Liver (tissue), 8 donors: ENCODE measurements at regions not wholly inside any gene's neighbourhood (a gene's known extent, or its start where the extent isn't known, plus 50 kb on each side); places are given as distances from the start of the nearest gene placed in this dataset.
"Not testable (repeated sequence)": the region's sequence is repeated elsewhere in the genome, so short reads cannot be mapped to it uniquely, and the experiment has no call there.

ENCODE experiments used
- DNase-seq: peaks from one replicate; pipeline ENCODE4 v3.0.0-alpha.2; 2017; ENCODE audit warnings: low spot score
- H3K27ac ChIP-seq, 2 donors: one replicate each; pipeline ENCODE4 v1.7.0; 2013; ENCODE audit warnings: inconsistent platforms in 2 of 2, low read length in 2 of 2, control low read depth in 1 of 2, low read depth in 1 of 2, mild to moderate bottlenecking in 1 of 2
- H3K27me3 ChIP-seq, 4 donors: one replicate each; pipeline versions ENCODE4 v1.6.1 to v1.7.0; 2013; ENCODE audit warnings: low read length in 3 of 4, inconsistent platforms in 1 of 4, mild to moderate bottlenecking in 1 of 4, moderate library complexity in 1 of 4; ENCODE audit not compliant: control insufficient read depth in 4 of 4, insufficient read depth in 4 of 4
- H3K36me3 ChIP-seq, 4 donors: one replicate each; pipeline versions ENCODE4 v1.6.1 to v1.7.0; 2013; ENCODE audit warnings: low read length in 3 of 4, mild to moderate bottlenecking in 3 of 4, low read depth in 1 of 4, moderate library complexity in 1 of 4; ENCODE audit not compliant: control insufficient read depth in 4 of 4, insufficient read depth in 3 of 4
- H3K4me1 ChIP-seq, 4 donors: one replicate each; pipeline versions ENCODE4 v1.6.1 to v1.7.0; 2013; ENCODE audit warnings: low read length in 3 of 4, mild to moderate bottlenecking in 3 of 4, moderate library complexity in 1 of 4; ENCODE audit not compliant: control insufficient read depth in 4 of 4, insufficient read depth in 4 of 4
- H3K4me3 ChIP-seq, 3 donors: one replicate each; pipeline versions ENCODE4 v1.6.1 to v1.7.0; 2013; ENCODE audit warnings: low read length in 3 of 3, control low read depth in 1 of 3, low read depth in 1 of 3, mild to moderate bottlenecking in 1 of 3
- H3K9ac ChIP-seq, 2 donors: one replicate each; pipeline ENCODE4 v1.7.0; 2013; ENCODE audit warnings: low read length in 2 of 2, mild to moderate bottlenecking in 2 of 2, moderate library complexity in 2 of 2, control low read depth in 1 of 2, low read depth in 1 of 2
- H3K9me3 ChIP-seq, 4 donors: one replicate each; pipeline versions ENCODE4 v1.6.1 to v1.7.0; 2013; ENCODE audit warnings: low read length in 3 of 4; ENCODE audit not compliant: control insufficient read depth in 4 of 4
- FOXA1 ChIP-seq: IDR thresholded peaks from 2 replicates; pipeline ENCODE4 v1.6.1; 2016; ENCODE audit warnings: antibody characterized with exemption
- JUND ChIP-seq, 2 donors: IDR thresholded peaks; 2 replicates each; pipeline ENCODE4 v1.6.1; 2016; ENCODE audit warnings: antibody characterized with exemption in 2 of 2
- RAD21 ChIP-seq, 2 donors: IDR thresholded peaks; 2 replicates each; pipeline ENCODE4 v1.6.1; 2016; ENCODE audit warnings: antibody characterized with exemption in 2 of 2, mild to moderate bottlenecking in 2 of 2
- TAF1 ChIP-seq: conservative IDR thresholded peaks from 2 replicates; pipeline ENCODE4 v1.6.1; 2016; ENCODE audit warnings: antibody characterized with exemption, mild to moderate bottlenecking
- YY1 ChIP-seq: IDR thresholded peaks from 2 replicates; pipeline ENCODE4 v1.6.1; 2016; ENCODE audit warnings: antibody characterized with exemption, mild to moderate bottlenecking
- WGBS: extraction: QIAGEN DNeasy Blood & Tissue Kit; methylation state at CpG from one replicate; pipeline ENCODE4 v1.1.7; 2013; 5-methylcytosine and 5-hydroxymethylcytosine counted together
- TF ChIP-seq, protein P1 (sequence below): IDR thresholded peaks from 2 replicates; pipeline ENCODE4 v1.6.1; 2016; ENCODE audit warnings: antibody characterized with exemption
- TF ChIP-seq, protein P2 (sequence below): fragments of 150-350 bp; IDR thresholded peaks from 2 replicates; pipeline ENCODE4 v1.5.1; 2017; ENCODE audit warnings: improper control_type of control experiment, low read depth, low read length; ENCODE audit not compliant: missing input control
- donor health status: healthy.
- donor health status: healthy.
- donor health status: healthy.
- donor health status: healthy.
- donor health status: healthy.

DNA sequence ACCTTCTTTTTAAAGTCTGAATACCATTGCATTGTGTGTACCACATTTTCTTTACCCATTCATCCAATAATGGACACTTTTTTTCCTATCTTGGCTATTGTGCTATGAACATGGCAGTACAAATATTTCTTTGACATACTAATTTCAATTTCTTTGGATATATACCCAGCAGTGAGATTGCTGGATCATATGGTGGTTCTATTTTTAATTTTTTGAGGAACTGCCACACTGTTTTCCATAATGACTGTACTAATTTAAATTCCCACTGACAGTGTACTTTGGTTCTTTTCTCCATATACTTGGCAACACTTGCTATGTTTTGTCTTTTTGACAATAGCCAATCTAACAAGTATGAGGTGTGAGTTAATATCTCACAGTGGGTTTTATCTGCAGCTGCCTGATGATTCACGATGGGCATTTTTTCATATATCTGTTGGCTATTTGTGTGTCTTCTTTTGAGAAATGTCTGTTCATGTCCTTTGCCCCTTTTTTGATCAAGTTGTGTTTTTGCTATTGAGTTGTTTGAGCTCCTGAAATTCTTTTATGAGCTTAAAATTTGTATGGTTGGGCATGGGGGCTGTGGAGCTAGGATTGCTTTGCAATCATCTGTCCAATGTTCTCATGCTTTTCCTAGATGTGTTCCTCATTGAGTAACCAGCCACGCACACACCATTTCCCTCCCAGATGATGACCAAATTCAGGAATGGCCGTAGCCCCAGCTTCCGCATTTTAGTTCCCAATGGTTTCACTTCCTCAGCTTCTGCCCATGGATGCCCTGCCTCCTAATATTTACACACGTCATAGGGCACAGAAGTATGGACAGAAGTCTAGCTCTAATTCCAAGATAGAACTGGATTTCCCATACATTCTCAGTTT is 380.0 kb upstream of the SGCG start:
- 57% methylated on average over 5 of the region's 5 CpGs for WGBS

DNA sequence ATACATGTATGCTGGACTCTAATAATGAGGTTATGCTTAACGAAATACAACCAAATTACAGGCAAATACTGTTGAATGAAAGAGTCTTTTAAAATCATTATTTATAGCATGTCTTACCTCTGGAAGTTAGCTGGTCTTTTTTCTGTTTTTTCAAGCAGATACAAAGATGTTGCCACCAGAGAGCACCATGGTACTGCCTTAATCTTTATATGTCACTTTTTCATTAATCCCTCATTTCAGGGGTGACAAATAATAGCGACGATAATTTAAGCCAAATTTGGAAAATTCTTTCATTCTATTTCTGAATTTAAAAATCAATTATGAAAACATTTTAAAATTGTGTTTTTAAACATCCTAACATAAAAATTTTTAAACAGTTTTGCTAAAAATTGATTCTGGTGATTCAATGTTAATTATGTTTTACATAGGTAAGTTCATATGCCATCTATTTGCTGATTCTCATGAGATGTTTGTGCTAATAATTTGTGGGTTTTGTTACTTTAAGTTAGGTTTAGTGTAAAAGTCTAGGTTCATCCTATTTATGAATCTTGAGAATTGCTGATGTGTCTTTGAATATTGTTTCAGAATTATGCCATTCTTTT is 379.3 kb upstream of the SGCG start:
- no peak for DNase-seq
- no peaks in the 10 kb centered on the region for H3K36me3 ChIP-seq
- no peaks in the 10 kb centered on the region for H3K9me3 ChIP-seq
- 35% methylated on average over 3 of the region's 3 CpGs for WGBS
- H3K9ac ChIP-seq, result no peak overlapping the region
- peak; percentile 63 to 70 for TF ChIP-seq RAD21 (IDR thresholded peaks at IDR 0.05)
- TF ChIP-seq JUND (IDR thresholded peaks at IDR 0.05), result no peak
- no peak overlapping the region for H3K4me3 ChIP-seq
- H3K4me1 ChIP-seq, result no peaks in the 10 kb centered on the region
- peaks cover 0 to 4% (median 2%) of the 10 kb centered on the region in 4 donors for H3K27me3 ChIP-seq
- no peak overlapping the region for H3K27ac ChIP-seq

More for the DNA sequence above, 380.0 kb upstream of the SGCG start:
- Histone ChIP-seq H3K9me3 (no peaks in the 10 kb centered on the region), H3K9ac (no peak overlapping the region), H3K4me3 (no peak overlapping the region), H3K36me3 (no peaks in the 10 kb centered on the region), H3K4me1 (no peaks in the 10 kb centered on the region), H3K27me3 (peaks cover 0 to 4% (median 2%) of the 10 kb centered on the region in 4 donors), H3K27ac (no peak overlapping the region)
- TF ChIP-seq FOXA1, result no peak
- DNase-seq, result no peak

DNA sequence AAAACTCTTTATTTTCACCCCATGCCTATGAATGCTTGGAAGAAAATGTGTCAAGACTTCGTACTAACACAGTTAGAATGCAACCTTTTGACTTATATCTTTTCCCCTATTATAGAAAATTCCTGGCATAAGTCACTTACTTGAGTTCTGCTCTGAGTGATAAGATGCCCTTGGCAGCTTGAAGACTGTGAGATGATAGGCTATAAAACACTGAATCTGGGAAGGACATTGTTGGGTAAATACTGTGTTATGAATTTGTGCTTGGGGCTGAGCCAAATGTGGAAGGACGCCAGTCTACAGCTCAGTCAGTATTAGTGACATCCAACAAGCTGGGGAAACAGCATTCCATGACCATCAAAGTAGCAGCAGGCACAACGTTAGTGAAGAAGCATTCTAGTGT is 368.0 kb upstream of the SGCG start:
- no peaks in the 10 kb centered on the region for H3K27me3 ChIP-seq
- no peaks in the 10 kb centered on the region for H3K4me1 ChIP-seq
- no peak overlapping the region for H3K27ac ChIP-seq
- no peak overlapping the region for H3K4me3 ChIP-seq
- no peaks in the 10 kb centered on the region for H3K36me3 ChIP-seq
- 37% methylated on average over 3 of the region's 3 CpGs for WGBS
- TF ChIP-seq TAF1 (no peak), FOXA1 (no peak), YY1 (no peak)
- TF ChIP-seq, protein P1, sequence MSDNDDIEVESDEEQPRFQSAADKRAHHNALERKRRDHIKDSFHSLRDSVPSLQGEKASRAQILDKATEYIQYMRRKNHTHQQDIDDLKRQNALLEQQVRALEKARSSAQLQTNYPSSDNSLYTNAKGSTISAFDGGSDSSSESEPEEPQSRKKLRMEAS, result no peak
- TF ChIP-seq, protein P2, sequence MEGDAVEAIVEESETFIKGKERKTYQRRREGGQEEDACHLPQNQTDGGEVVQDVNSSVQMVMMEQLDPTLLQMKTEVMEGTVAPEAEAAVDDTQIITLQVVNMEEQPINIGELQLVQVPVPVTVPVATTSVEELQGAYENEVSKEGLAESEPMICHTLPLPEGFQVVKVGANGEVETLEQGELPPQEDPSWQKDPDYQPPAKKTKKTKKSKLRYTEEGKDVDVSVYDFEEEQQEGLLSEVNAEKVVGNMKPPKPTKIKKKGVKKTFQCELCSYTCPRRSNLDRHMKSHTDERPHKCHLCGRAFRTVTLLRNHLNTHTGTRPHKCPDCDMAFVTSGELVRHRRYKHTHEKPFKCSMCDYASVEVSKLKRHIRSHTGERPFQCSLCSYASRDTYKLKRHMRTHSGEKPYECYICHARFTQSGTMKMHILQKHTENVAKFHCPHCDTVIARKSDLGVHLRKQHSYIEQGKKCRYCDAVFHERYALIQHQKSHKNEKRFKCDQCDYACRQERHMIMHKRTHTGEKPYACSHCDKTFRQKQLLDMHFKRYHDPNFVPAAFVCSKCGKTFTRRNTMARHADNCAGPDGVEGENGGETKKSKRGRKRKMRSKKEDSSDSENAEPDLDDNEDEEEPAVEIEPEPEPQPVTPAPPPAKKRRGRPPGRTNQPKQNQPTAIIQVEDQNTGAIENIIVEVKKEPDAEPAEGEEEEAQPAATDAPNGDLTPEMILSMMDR, result no peak
- DNase-seq, result no peak
- no peak overlapping the region for H3K9ac ChIP-seq
- H3K9me3 ChIP-seq, result no peaks in the 10 kb centered on the region

DNA sequence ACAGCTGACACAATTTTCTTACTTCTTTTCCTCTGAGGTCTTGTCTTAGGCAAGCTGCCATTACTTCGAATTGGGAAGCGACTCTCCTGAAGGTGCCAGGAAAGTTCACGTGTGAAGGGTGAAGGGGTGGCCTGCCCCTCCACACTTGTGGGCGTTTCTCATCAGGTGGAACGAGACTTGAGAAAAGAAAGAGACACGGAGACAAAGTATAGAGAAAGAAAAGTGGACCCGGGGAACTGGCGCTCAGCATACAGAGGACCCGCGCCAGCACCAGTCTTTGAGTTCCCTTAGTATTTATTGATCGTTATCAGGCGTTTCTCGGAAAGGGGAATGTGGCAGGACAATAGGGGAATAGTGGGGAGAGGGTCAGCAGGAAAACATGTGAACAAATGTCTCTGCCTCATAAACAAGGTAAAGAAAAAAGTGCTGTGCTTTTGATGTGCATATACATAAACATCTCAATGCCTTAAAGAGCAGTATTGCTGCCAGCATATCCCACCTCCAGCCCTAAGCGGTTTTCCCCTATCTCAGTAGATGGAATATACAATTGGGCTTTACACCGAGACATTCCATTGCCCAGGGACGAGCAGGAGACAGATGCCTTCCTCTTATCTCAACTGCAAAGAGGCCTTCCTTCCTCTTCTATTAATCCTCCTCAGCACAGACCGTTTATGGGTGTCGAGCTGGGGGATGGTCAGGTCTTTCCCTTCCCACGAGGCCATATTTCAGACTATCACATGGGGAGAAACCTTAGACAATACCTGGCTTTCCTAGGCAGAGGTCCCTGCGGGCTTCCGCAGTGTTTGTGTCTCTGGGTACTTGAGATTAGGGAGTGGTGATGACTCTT is 367.0 kb upstream of the SGCG start:
- not testable (repeated sequence) for H3K9me3 ChIP-seq, H3K9ac ChIP-seq, DNase-seq, H3K4me1 ChIP-seq, H3K27me3 ChIP-seq, H3K4me3 ChIP-seq, H3K36me3 ChIP-seq, H3K27ac ChIP-seq
- WGBS, result 15% methylated on average over 21 of the region's 21 CpGs

DNA sequence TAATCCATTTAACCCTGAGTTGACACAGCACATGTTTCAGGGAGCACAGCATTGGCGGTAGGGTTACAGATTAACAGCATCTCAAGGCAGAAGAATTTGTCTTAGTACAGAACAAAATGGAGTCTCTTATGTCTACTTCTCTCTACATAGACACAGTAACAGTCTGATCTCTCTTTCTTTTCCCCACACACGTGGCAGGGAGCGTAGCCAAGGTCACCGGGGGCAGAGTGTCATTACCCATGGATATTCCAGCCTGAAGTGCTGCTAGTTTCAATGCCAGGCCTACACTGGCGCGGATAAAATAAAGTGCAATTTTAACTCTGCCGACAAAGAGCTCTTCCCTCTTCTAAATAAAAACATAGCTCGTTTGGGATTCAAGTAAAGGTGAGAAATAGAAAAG is 366.3 kb upstream of the SGCG start:
- not testable (repeated sequence) for DNase-seq, H3K9me3 ChIP-seq, H3K36me3 ChIP-seq, H3K27ac ChIP-seq, H3K4me1 ChIP-seq, H3K27me3 ChIP-seq, H3K9ac ChIP-seq, H3K4me3 ChIP-seq
- WGBS, result 54% methylated on average over 8 of the region's 8 CpGs
